SK-N-SH treated with all-trans-retinoic acid at 6 μM for 48 hours (cell line): ENCODE measurements at regions not wholly inside any gene's neighbourhood (a gene's known extent, or its start where the extent isn't known, plus 50 kb on each side); places are given as distances from the start of the nearest gene placed in this dataset.

ENCODE experiments used
- BACH2 ChIP-seq: fragments of 250-450 bp; sonication (Bioruptor Pico); IDR thresholded peaks from 2 replicates; pipeline ENCODE4 v1.9.0; 2021; ENCODE audit warnings: mild to moderate bottlenecking, borderline replicate concordance
- CREB5 ChIP-seq: fragments of 250-450 bp; sonication (Bioruptor Pico); IDR thresholded peaks from 2 replicates; pipeline ENCODE4 v1.5.1; 2020; ENCODE audit warnings: low read depth, mild to moderate bottlenecking, moderate library complexity
- CSRNP3 ChIP-seq: fragments of 250-450 bp; sonication (Bioruptor Pico); IDR thresholded peaks from 2 replicates; pipeline ENCODE4 v1.5.1; 2021; ENCODE audit warnings: mild to moderate bottlenecking, moderate library complexity
- GLIS3 ChIP-seq: fragments of 250-450 bp; sonication (Bioruptor Pico); IDR thresholded peaks from 2 replicates; pipeline ENCODE4 v1.5.0; 2020; ENCODE audit warnings: mild to moderate bottlenecking, moderate library complexity
- PATZ1 ChIP-seq: fragments of 250-450 bp; sonication (Bioruptor Pico); IDR thresholded peaks from 2 replicates; pipeline ENCODE4 v1.8.0; 2020; ENCODE audit warnings: mild to moderate bottlenecking, moderate library complexity, borderline replicate concordance
- POU6F1 ChIP-seq: fragments of 250-450 bp; sonication (Bioruptor Pico); IDR thresholded peaks from 2 replicates; pipeline ENCODE4 v1.8.0; 2021; ENCODE audit warnings: low read depth, mild to moderate bottlenecking, moderate library complexity, borderline replicate concordance
- PPARA ChIP-seq: fragments of 250-450 bp; sonication (Bioruptor Pico); IDR thresholded peaks from 2 replicates; pipeline ENCODE4 v1.5.0; 2020; ENCODE audit warnings: mild to moderate bottlenecking, borderline replicate concordance
- RARB ChIP-seq: fragments of 250-450 bp; sonication (Bioruptor Pico); IDR thresholded peaks from 2 replicates; pipeline ENCODE4 v1.8.0; 2021; ENCODE audit warnings: mild to moderate bottlenecking, moderate library complexity
- TSHZ2 ChIP-seq: fragments of 250-450 bp; sonication (Bioruptor Pico); IDR thresholded peaks from 2 replicates; pipeline ENCODE4 v1.5.0; 2020; ENCODE audit warnings: mild to moderate bottlenecking, moderate library complexity
- ZC3H10 ChIP-seq: fragments of 250-450 bp; sonication (Bioruptor Pico); IDR thresholded peaks from 2 replicates; pipeline ENCODE4 v1.5.1; 2021; ENCODE audit warnings: mild to moderate bottlenecking, moderate library complexity
- ZFP3 ChIP-seq: fragments of 250-450 bp; sonication (Bioruptor Pico); IDR thresholded peaks from 2 replicates; pipeline ENCODE4 v1.5.0; 2020; ENCODE audit warnings: mild to moderate bottlenecking, moderate library complexity
- ZNF565 ChIP-seq: fragments of 450-650 bp; formaldehyde crosslinking; conservative IDR thresholded peaks from 2 replicates; pipeline ENCODE4 v1.5.0; 2020; ENCODE audit warnings: low read depth, mild to moderate bottlenecking, moderate library complexity
- ZNF70 ChIP-seq: fragments of 450-650 bp; formaldehyde crosslinking; IDR thresholded peaks from 2 replicates; pipeline ENCODE4 v1.5.0; 2020; ENCODE audit warnings: mild to moderate bottlenecking, moderate library complexity

GRCh38 chr5:6013506-6013905 lies 364.8 kb downstream of the MED10 start:
- TF ChIP-seq ZNF70 (CRISPR knock-in tag) (no peak), ZNF565 (CRISPR knock-in tag) (no peak), PPARA (CRISPR knock-in tag) (no peak), RARB (CRISPR knock-in tag) (no peak), PATZ1 (CRISPR knock-in tag) (no peak), CREB5 (CRISPR knock-in tag) (no peak), CSRNP3 (no peak), ZC3H10 (no peak), BACH2 (CRISPR knock-in tag) (no peak), ZFP3 (CRISPR knock-in tag) (no peak), TSHZ2 (CRISPR knock-in tag) (no peak), GLIS3 (CRISPR knock-in tag) (no peak), POU6F1 (CRISPR knock-in tag) (no peak)
